H1 (cell line): ENCODE measurements at regions not wholly inside any gene's neighbourhood (a gene's known extent, or its start where the extent isn't known, plus 50 kb on each side); places are given as distances from the start of the nearest gene placed in this dataset.

Experiments
- CTCF ChIP-seq, 3 experiments: IDR thresholded peaks; 1 replicate in 2 of 3; 2 replicates in 1 of 3; pipeline versions ENCODE4 v1.5.1 to v1.6.1; 2011; ENCODE audit warnings: low read length in 3 of 3, mild to moderate bottlenecking in 3 of 3, inconsistent platforms in 2 of 3, low read depth in 1 of 3, moderate library complexity in 1 of 3; ENCODE audit not compliant: insufficient read depth in 1 of 3; ENCODE audit errors: control extremely low read depth in 1 of 3
- EP300 ChIP-seq, 2 experiments: IDR thresholded peaks; 1 replicate in 1 of 2; 2 replicates in 1 of 2; pipeline ENCODE4 v1.6.1; 2011 to 2012; ENCODE audit warnings: low read depth in 2 of 2, low read length in 2 of 2, mild to moderate bottlenecking in 2 of 2, borderline replicate concordance in 1 of 2, inconsistent platforms in 1 of 2, moderate library complexity in 1 of 2
- MAX ChIP-seq: IDR thresholded peaks from 2 replicates; pipeline ENCODE4 v1.6.1; 2012; ENCODE audit warnings: inconsistent platforms
- TAF1 ChIP-seq: IDR thresholded peaks from 2 replicates; pipeline ENCODE4 v1.6.1; 2011; ENCODE audit warnings: mild to moderate bottlenecking, low read depth, low read length
- USF2 ChIP-seq: IDR thresholded peaks from 2 replicates; pipeline ENCODE4 v1.6.1; 2011; ENCODE audit warnings: low read length, improper control_type of control experiment

GRCh38 chr2:147013696-147014392 lies 831.0 kb upstream of the ACVR2A start:
- TF ChIP-seq MAX (no peak), EP300 (IDR thresholded peaks at IDR 0.05; ENCODE audit: borderline replicate concordance in 1 of 2, low read depth in 2 of 2, low read length in 2 of 2) (no peak), CTCF (IDR thresholded peaks at IDR 0.05; ENCODE audit: control extremely low read depth in 1 of 3, insufficient read depth in 1 of 3, low read depth in 1 of 3, low read length in 3 of 3) (no peak), USF2 (no peak), TAF1 (no peak)
